Progenitor cell of endocrine pancreas (in vitro differentiated cells): ENCODE measurements at regions not wholly inside any gene's neighbourhood (a gene's known extent, or its start where the extent isn't known, plus 50 kb on each side); places are given as distances from the start of the nearest gene placed in this dataset.

Source experiments
- DNase-seq: peaks from one replicate; pipeline ENCODE4 v3.0.0; 2021; ENCODE audit warnings: low spot score; ENCODE audit not compliant: unreplicated experiment
- H3K27ac Mint-ChIP-seq: 2 replicates; pipeline ENCODE4 v1.8.0; 2021; ENCODE audit warnings: mild to moderate bottlenecking, moderate library complexity, mixed read lengths
- H3K27me3 Mint-ChIP-seq: 2 replicates; pipeline ENCODE4 v1.8.0; 2021; ENCODE audit warnings: mixed read lengths
- H3K36me3 Mint-ChIP-seq: 2 replicates; pipeline ENCODE4 v1.8.0; 2022; ENCODE audit warnings: mixed read lengths; ENCODE audit not compliant: insufficient read depth
- H3K4me1 Mint-ChIP-seq: 2 replicates; pipeline ENCODE4 v1.8.0; 2021; ENCODE audit warnings: low read depth, mixed read lengths
- H3K4me3 Mint-ChIP-seq: 2 replicates; pipeline ENCODE4 v1.8.0; 2021; ENCODE audit warnings: low read depth, mild to moderate bottlenecking, moderate library complexity, mixed read lengths
- H3K9me3 Mint-ChIP-seq: 2 replicates; pipeline ENCODE4 v1.8.0; 2021; ENCODE audit warnings: low read depth, mixed read lengths
- CTCF ChIP-seq: fragments of 200-600 bp; sonication (generic); IDR thresholded peaks from one replicate; pipeline ENCODE4 v1.5.0; 2021; ENCODE audit warnings: antibody characterized with exemption, mild to moderate bottlenecking; ENCODE audit not compliant: unreplicated experiment

- no peaks in the 10 kb centered on the region for H3K4me1 Mint-ChIP-seq
- H3K9me3 Mint-ChIP-seq: no peaks in the 10 kb centered on the region
- DNase-seq: no peak
- no peak for TF ChIP-seq CTCF
- no peak overlapping the region for H3K27ac Mint-ChIP-seq
- no peak overlapping the region for H3K4me3 Mint-ChIP-seq
- no peaks in the 10 kb centered on the region for H3K27me3 Mint-ChIP-seq
- no peaks in the 10 kb centered on the region for H3K36me3 Mint-ChIP-seq
These were observed 96.2 kb upstream of the GPRIN3 start for GRCh38 chr4:89403826-89404225.

DNA sequence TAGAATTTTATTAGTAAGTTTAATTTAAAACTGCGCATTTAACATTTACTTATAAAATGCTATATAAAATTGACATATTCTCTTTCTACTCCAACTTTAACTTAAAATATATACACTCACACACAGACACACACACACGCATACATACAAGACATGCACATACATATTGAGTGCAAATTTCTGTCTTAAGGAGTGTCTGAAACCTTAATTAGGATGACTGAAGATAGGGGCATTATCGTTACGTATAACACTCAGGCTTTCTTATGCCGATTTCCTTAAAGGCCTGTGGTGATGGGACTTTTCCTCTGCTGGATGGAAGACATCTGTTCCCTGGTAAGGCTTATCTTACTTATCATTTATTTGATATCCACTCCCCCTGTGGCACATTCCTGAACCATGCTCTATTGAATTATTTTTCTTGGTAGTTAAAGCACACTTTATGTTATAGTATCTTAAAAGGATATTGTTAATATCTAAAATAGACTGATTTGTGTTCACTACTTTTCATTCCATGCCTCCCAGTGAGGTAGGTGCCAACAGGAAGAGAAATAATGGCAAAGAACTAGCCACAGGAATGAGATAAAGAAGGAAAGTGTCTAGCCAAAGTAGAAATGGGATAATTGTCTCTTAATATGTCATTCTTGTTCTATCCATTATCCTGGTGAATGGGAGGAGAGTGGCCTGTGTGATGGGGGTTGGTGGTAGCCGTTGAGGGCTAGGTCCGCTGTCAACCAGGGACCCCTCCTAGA is 92.9 kb upstream of the GPRIN3 start:
- Mint-ChIP-seq H3K4me3 (no peak overlapping the region), H3K27me3 (no peaks in the 10 kb centered on the region), H3K36me3 (no peaks in the 10 kb centered on the region), H3K4me1 (no peaks in the 10 kb centered on the region), H3K27ac (no peak overlapping the region), H3K9me3 (no peaks in the 10 kb centered on the region)
- no peak for DNase-seq
- no peak for TF ChIP-seq CTCF

DNA sequence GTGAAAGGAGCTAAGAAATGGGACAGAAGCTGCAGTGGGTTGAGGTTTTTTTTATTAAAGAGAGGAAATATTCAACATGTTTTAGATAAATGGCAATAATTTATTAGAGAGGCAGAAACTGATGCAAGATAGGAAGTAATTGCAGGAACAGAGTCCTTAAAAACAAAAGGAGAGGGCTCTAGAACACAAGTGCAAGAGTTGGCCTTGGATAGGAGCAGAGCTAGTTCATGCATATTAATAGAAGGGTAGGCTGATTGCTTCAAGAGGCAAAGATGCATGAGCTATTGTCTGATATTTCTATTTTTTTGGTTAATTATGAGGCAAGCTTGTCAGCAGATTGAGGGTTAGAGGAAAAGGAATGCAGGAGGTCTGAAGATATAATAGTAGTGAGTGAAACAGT is 91.0 kb upstream of the GPRIN3 start:
- Mint-ChIP-seq H3K9me3 (no peaks in the 10 kb centered on the region), H3K27ac (no peak overlapping the region), H3K4me3 (no peak overlapping the region), H3K27me3 (no peaks in the 10 kb centered on the region), H3K36me3 (no peaks in the 10 kb centered on the region), H3K4me1 (no peaks in the 10 kb centered on the region)
- TF ChIP-seq CTCF: no peak
- no peak for DNase-seq

GRCh38 chr4:89398146-89398545 is 90.5 kb upstream of the GPRIN3 start:
- no peak overlapping the region for H3K4me3 Mint-ChIP-seq
- no peaks in the 10 kb centered on the region for H3K9me3 Mint-ChIP-seq
- H3K27me3 Mint-ChIP-seq: no peaks in the 10 kb centered on the region
- H3K27ac Mint-ChIP-seq: no peak overlapping the region
- DNase-seq: no peak
- H3K36me3 Mint-ChIP-seq: no peaks in the 10 kb centered on the region
- H3K4me1 Mint-ChIP-seq: no peaks in the 10 kb centered on the region
- no peak for TF ChIP-seq CTCF

DNA sequence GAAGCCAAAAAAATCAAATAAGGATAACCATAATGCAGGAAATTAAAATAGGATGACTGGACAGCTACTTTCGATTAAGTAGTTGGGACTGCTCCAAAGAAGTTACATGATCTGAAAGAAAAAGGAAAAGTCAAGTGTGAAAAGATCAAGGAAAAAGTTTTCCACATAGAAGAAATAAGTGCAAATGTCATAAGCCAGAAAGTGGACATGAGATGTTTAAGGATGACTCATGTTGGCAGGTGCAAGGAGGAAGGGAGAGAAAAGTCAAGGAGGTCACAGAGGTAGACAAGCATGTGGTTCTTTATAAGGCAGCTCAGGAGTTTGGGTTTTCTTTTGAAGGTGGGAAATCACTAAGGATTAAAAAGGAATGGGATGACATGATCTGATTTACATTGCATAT is 89.8 kb upstream of the GPRIN3 start:
- Mint-ChIP-seq H3K27ac (no peak overlapping the region), H3K27me3 (no peaks in the 10 kb centered on the region), H3K9me3 (no peaks in the 10 kb centered on the region), H3K4me3 (no peak overlapping the region), H3K4me1 (no peaks in the 10 kb centered on the region), H3K36me3 (no peaks in the 10 kb centered on the region)
- DNase-seq: no peak
- no peak for TF ChIP-seq CTCF
